Motor neuron (in vitro differentiated cells): ENCODE measurements at regions not wholly inside any gene's neighbourhood (a gene's known extent, or its start where the extent isn't known, plus 50 kb on each side); places are given as distances from the start of the nearest gene placed in this dataset.
"Not testable (repeated sequence)": the region's sequence is repeated elsewhere in the genome, so short reads cannot be mapped to it uniquely, and the experiment has no call there.

Source experiments
- ATAC-seq, 8 experiments: fragments of 200-7000 bp; cut with Tn5 transposase; replicated peaks in 6 of 8; 2 replicates each; pipeline ENCODE4 v1.8.0; 2021; ENCODE audit warnings: mild to moderate bottlenecking in 8 of 8, moderate library complexity in 8 of 8
- H3K27ac ChIP-seq, 2 donors: fragments of 250-450 bp; sonication (Bioruptor Pico); 2 replicates each; pipeline ENCODE4 v1.9.0; 2021; ENCODE audit warnings: antibody characterized with exemption in 2 of 2, mild to moderate bottlenecking in 2 of 2, moderate library complexity in 1 of 2
- H3K4me1 ChIP-seq, 2 donors: fragments of 250-450 bp; sonication (Bioruptor Pico); replicated peaks in 1 of 2; 2 replicates each; pipeline ENCODE4 v1.6.1; 2021; ENCODE audit warnings: antibody characterized with exemption in 2 of 2, mild to moderate bottlenecking in 2 of 2, moderate library complexity in 1 of 2
- H3K4me3 ChIP-seq, 5 donors: fragments of 250-450 bp; sonication (Bioruptor Pico); 2 replicates each; pipeline ENCODE4 v1.9.0; 2021; ENCODE audit warnings: antibody characterized with exemption in 5 of 5, mild to moderate bottlenecking in 5 of 5, moderate library complexity in 4 of 5
- WGBS, 10 experiments: fragments of 450-650 bp; shearing (Covaris generic); methylation state at CpG; one replicate each; pipeline ENCODE4 v1.0.0; 2022; 5-methylcytosine and 5-hydroxymethylcytosine counted together
- in situ Hi-C, 9 experiments: fragments of 400-800 bp; cut with MboI; loops; one replicate each; pipeline ENCODE4 v1.15.0; 2021; ENCODE audit warnings: low sequenced_read_pairs in 9 of 9, low pct_unique_long_range_greater_than_20kb in 2 of 9; ENCODE audit not compliant: unreplicated experiment in 9 of 9

- Histone ChIP-seq H3K4me3 (no peak overlapping the region), H3K27ac (no peak overlapping the region), H3K4me1 (no peaks in the 10 kb centered on the region)
- no peak for ATAC-seq
- in situ Hi-C loops = no loop called here
- WGBS, 10 experiments = 11 to 100% (median 75%) methylated on average over 1 to 3 of the region's 3 CpGs; no CpG with 5 or more reads in 1 of the 10 experiments
These were observed 782.2 kb downstream of the TRAM1L1 start for GRCh38 chr4:116302990-116303735.

DNA sequence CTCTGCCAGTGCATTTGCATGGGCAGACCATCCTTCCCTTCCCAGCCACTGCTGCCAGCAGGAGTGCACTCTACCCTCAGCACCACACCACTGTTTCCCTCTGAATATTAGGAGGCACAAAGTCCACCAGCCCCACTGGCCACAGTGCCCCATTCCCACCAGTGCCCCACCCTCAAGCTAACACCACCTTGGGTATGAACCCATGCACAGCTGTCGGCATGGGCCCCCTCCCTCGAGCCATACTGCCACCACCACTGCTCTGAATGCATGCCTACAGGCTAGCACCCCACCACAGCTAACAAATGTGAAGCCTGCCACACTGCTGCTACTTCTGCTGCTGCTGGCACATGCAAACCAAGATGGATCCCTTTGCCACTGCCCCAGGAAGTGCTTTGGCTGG, 810.4 kb downstream of the TRAM1L1 start:
- 0 to 20% methylated on average over 1 of the region's 2 CpGs; no CpG with 5 or more reads in 8 of the 10 experiments for WGBS, 10 experiments
- no peak for ATAC-seq
- Histone ChIP-seq H3K27ac (no peak overlapping the region), H3K4me3 (no peak overlapping the region), H3K4me1 (no peaks in the 10 kb centered on the region)
- in situ Hi-C loops = no loop called here

- Histone ChIP-seq H3K27ac (no peak overlapping the region), H3K4me3 (no peak overlapping the region), H3K4me1 (no peaks in the 10 kb centered on the region)
- in situ Hi-C loops = no loop called here
- no peak for ATAC-seq
- 0 to 100% (median 38%) methylated on average over 1 of the region's 1 CpG; no CpG with 5 or more reads in 2 of the 10 experiments for WGBS, 10 experiments
These were observed 813.0 kb downstream of the TRAM1L1 start for GRCh38 chr4:116272336-116272735.

DNA sequence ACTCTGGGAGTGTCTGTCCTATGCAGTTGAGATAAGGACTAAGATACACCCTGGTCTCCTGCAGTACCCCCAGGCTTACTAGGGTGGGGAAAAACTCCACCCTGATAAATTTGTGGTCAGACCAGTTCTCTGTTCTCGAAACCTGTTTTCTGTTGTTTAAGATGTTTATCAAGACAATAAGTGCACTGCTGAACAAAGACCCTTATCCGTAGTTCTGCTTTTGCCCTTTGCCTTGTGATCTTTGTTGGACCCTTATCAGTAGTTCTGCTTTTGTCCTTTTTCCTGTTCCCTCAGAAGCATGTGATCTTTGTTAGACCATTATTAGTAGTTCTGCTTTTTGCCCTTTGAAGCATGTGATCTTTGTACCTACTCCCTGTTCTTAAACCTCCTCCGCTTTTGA, 824.4 kb downstream of the TRAM1L1 start:
- H3K4me3 ChIP-seq, H3K27ac ChIP-seq, ATAC-seq, H3K4me1 ChIP-seq, in situ Hi-C loops: not testable (repeated sequence)
- WGBS, 10 experiments = 27 to 100% (median 63%) methylated on average over 2 to 3 of the region's 3 CpGs

GRCh38 chr4:116244771-116245170, 840.6 kb downstream of the TRAM1L1 start:
- ATAC-seq = no peak
- Histone ChIP-seq H3K4me1 (no peaks in the 10 kb centered on the region), H3K27ac (no peak overlapping the region), H3K4me3 (no peak overlapping the region)
- 0 to 86% (median 22%) methylated on average over 1 of the region's 1 CpG; no CpG with 5 or more reads in 4 of the 10 experiments for WGBS, 10 experiments
- in situ Hi-C loops = no loop called here

GRCh38 chr4:116243431-116243830, 841.9 kb downstream of the TRAM1L1 start:
- WGBS, 10 experiments = 0 to 80% (median 61%) methylated on average over 1 to 2 of the region's 2 CpGs
- no peak for ATAC-seq
- Histone ChIP-seq H3K27ac (no peak overlapping the region), H3K4me1 (no peaks in the 10 kb centered on the region), H3K4me3 (no peak overlapping the region)
- in situ Hi-C loops = no loop called here

DNA sequence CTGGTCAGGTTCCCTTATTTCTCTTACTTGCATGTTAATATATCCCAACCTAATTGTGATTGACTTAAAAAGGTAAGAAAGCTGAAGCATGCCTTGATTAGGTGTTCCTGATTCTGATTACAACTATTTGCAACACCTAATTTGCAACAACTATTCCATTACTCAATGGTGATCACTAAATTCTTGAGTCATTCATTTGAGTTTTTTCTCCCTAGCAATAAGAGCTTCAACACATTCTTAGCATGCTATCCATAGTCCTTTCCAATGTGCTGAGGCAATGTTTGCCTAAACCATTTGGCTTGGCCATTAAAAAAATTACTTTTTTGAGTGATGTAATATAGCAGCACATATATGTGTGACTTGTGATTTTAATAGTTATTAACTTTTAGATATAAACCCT, 851.4 kb downstream of the TRAM1L1 start:
- ATAC-seq = no peak

DNA sequence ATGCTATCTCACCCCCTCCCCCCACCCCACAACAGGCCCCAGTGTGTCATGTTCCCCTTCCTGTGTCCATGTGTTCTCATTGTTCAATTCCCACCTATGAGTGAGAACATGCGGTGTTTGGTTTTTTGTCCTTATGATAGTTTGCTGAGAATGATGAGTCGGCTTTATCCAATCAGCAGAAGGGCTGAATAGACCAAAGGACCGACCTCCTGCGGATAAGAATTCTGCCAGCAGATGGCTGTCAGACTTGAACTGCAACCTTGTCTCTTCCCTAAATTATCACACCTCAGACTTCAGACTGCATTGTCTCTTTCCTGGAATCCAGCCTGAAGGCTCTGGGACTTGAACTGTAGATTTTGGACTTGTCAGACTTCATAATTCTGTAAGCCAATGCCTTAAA, 853.4 kb downstream of the TRAM1L1 start:
- ATAC-seq = not testable (repeated sequence)

More for the DNA sequence above, 851.4 kb downstream of the TRAM1L1 start:
- no peaks in the 10 kb centered on the region for H3K4me1 ChIP-seq
- in situ Hi-C loops = no loop called here
- H3K27ac ChIP-seq = no peak overlapping the region
- H3K4me3 ChIP-seq = no peak overlapping the region

DNA sequence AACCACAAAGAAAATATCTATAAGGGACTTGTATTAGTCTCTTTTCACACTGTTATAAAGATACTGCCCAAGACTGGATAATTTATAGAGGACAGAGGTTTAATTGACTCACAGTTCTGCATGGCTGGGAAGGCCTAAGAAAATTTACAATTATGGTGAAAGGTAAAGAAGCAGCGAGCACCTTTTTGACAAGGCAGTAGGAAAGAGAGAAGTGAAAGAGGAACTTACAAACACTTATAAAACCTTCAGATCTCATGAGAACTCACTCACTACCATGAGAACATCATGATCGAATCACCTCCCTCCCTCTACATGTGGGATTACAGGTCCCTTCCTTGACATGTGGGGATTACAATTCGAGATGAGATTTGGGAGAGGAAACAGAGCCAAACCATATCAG, 856.0 kb downstream of the TRAM1L1 start:
- WGBS, 10 experiments = 0 to 92% (median 69%) methylated on average over 2 to 3 of the region's 3 CpGs; no CpG with 5 or more reads in 1 of the 10 experiments
- Histone ChIP-seq H3K4me1 (no peaks in the 10 kb centered on the region), H3K4me3 (no peak overlapping the region), H3K27ac (no peak overlapping the region)
- in situ Hi-C loops = no loop called here
- ATAC-seq = no peak

More for the DNA sequence above, 853.4 kb downstream of the TRAM1L1 start:
- H3K27ac ChIP-seq, in situ Hi-C loops, H3K4me1 ChIP-seq, H3K4me3 ChIP-seq: not testable (repeated sequence)
- WGBS, 10 experiments = 0 to 80% (median 51%) methylated on average over 1 to 3 of the region's 4 CpGs; no CpG with 5 or more reads in 7 of the 10 experiments

- H3K27ac ChIP-seq = no peak overlapping the region
- in situ Hi-C loops = no loop called here
- ATAC-seq = no peak
- no peak overlapping the region for H3K4me3 ChIP-seq
- WGBS, 10 experiments = 20 to 93% (median 61%) methylated on average over 1 to 8 of the region's 8 CpGs; no CpG with 5 or more reads in 2 of the 10 experiments
- H3K4me1 ChIP-seq = no peaks in the 10 kb centered on the region
These were observed 862.2 kb downstream of the TRAM1L1 start for GRCh38 chr4:116223040-116223732.

DNA sequence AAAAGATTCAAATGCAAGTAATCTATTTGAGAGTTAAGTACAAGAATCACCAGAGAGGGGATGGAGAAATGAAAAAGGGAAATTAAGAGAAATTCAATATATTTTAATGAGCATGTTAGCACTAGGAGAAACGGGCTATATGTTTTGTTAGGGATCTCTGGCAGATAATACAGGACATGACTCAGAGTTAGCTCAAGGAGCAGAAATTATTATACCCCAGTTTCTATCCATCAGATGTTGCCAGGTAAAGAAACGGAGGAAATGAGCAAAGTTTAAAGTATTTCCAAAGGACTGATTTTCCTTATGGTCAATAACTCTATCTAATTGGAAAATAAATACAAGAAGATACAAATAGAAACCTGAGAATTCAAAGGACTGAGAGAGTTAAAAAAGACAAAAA, 867.6 kb downstream of the TRAM1L1 start:
- 0 to 89% (median 79%) methylated on average over 1 to 2 of the region's 2 CpGs for WGBS, 10 experiments
- no peak for ATAC-seq
- in situ Hi-C loops = no loop called here
- H3K27ac ChIP-seq = no peak overlapping the region
- H3K4me1 ChIP-seq = no peaks in the 10 kb centered on the region
- H3K4me3 ChIP-seq = no peak overlapping the region

GRCh38 chr4:116215622-116216021, 869.8 kb downstream of the TRAM1L1 start:
- Histone ChIP-seq H3K4me1 (no peaks in the 10 kb centered on the region), H3K27ac (no peak overlapping the region), H3K4me3 (no peak overlapping the region)
- 0 to 100% (median 80%) methylated on average over 1 of the region's 1 CpG; no CpG with 5 or more reads in 1 of the 10 experiments for WGBS, 10 experiments
- ATAC-seq = no peak
- in situ Hi-C loops = no loop called here

DNA sequence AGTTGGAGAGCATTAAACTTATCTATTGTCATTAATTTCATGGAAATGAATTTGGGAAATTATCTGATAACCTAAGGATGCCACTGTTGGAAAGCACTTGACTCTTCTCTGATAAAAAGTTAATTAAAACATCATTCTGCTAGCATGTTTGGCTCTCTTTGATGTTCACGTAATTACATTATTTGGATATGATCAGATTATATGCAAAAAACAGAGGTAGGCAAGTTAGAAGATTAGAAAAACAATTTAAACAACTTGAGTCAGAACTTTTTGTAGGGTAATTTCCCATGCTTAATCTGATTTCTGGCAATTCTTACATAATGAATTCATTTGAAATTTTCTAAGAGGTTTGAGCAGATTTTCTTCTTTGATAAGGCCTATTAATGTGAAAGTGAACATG, 882.9 kb downstream of the TRAM1L1 start:
- 0 to 100% (median 85%) methylated on average over 1 of the region's 1 CpG; no CpG with 5 or more reads in 1 of the 10 experiments for WGBS, 10 experiments
- no peak for ATAC-seq
- in situ Hi-C loops = no loop called here
- Histone ChIP-seq H3K4me3 (no peak overlapping the region), H3K4me1 (no peaks in the 10 kb centered on the region), H3K27ac (no peak overlapping the region)
